GM23338 (cell line): ENCODE measurements at regions not wholly inside any gene's neighbourhood (a gene's known extent, or its start where the extent isn't known, plus 50 kb on each side); places are given as distances from the start of the nearest gene placed in this dataset.

ENCODE experiments used
- ATAC-seq: fragments of 200-7000 bp; cut with Tn5 transposase; 3 replicates; pipeline ENCODE4 v1.9.1; 2020
- DNase-seq: peaks from one replicate; pipeline ENCODE4 v3.0.0-alpha.2; 2015; ENCODE audit warnings: low spot score
- H2AFZ ChIP-seq: fragments of 200-600 bp; sonication (generic); 2 replicates; pipeline ENCODE4 v1.8.0; 2016; ENCODE audit warnings: antibody characterized with exemption, mild to moderate bottlenecking, moderate library complexity
- H3F3A ChIP-seq: fragments of 200-600 bp; sonication (generic); replicated peaks from 2 replicates; pipeline ENCODE4 v1.8.0; 2017; ENCODE audit warnings: antibody characterized with exemption, mixed run types, low read depth
- H3K27ac ChIP-seq: fragments of 200-600 bp; sonication (generic); 2 replicates; pipeline ENCODE4 v1.6.1; 2016; ENCODE audit warnings: low read depth
- H3K27me3 ChIP-seq: fragments of 200-600 bp; sonication (generic); 2 replicates; pipeline ENCODE4 v1.8.0; 2016; ENCODE audit warnings: mild to moderate bottlenecking, mixed run types, moderate library complexity; ENCODE audit not compliant: insufficient read depth
- H3K36me3 ChIP-seq: fragments of 200-600 bp; sonication (generic); 2 replicates; pipeline ENCODE4 v1.8.0; 2016; ENCODE audit warnings: mild to moderate bottlenecking; ENCODE audit not compliant: insufficient read depth
- H3K4me1 ChIP-seq: fragments of 200-600 bp; sonication (generic); 2 replicates; pipeline ENCODE4 v1.8.0; 2016; ENCODE audit warnings: mild to moderate bottlenecking, moderate library complexity; ENCODE audit not compliant: insufficient read depth
- H3K4me2 ChIP-seq: fragments of 200-600 bp; sonication (generic); 2 replicates; pipeline ENCODE4 v1.7.1; 2017; ENCODE audit warnings: mixed run types
- H3K4me3 ChIP-seq: fragments of 200-600 bp; sonication (generic); 2 replicates; pipeline ENCODE4 v1.6.1; 2016; ENCODE audit warnings: mixed run types
- H3K79me2 ChIP-seq: fragments of 200-600 bp; sonication (generic); replicated peaks from 2 replicates; pipeline ENCODE4 v1.8.0; 2017; ENCODE audit warnings: mild to moderate bottlenecking; ENCODE audit not compliant: insufficient read depth
- H3K9me2 ChIP-seq: fragments of 200-600 bp; sonication (generic); 2 replicates; pipeline ENCODE4 v1.8.0; 2017; ENCODE audit not compliant: insufficient read depth
- H4K20me1 ChIP-seq: fragments of 200-600 bp; sonication (generic); replicated peaks from 2 replicates; pipeline ENCODE4 v1.8.0; 2017; ENCODE audit warnings: mild to moderate bottlenecking; ENCODE audit not compliant: insufficient read depth
- H3K27ac Mint-ChIP-seq: 2 replicates; pipeline ENCODE4 v1.8.0; 2020; ENCODE audit warnings: inconsistent platforms, mild to moderate bottlenecking, moderate library complexity, mixed read lengths
- H3K27me3 Mint-ChIP-seq: 3 replicates; pipeline ENCODE4 v1.8.0; 2022; ENCODE audit warnings: low read depth, mild to moderate bottlenecking, moderate library complexity, mixed read lengths, inconsistent platforms; ENCODE audit not compliant: insufficient read depth, poor library complexity
- H3K36me3 Mint-ChIP-seq: 3 replicates; pipeline ENCODE4 v1.8.0; 2021; ENCODE audit warnings: low read depth, mild to moderate bottlenecking, inconsistent platforms, moderate library complexity, mixed read lengths
- H3K4me1 Mint-ChIP-seq: 3 replicates; pipeline ENCODE4 v1.8.0; 2020; ENCODE audit warnings: mild to moderate bottlenecking, inconsistent platforms, mixed read lengths
- H3K4me3 Mint-ChIP-seq: 3 replicates; pipeline ENCODE4 v1.8.0; 2021; ENCODE audit warnings: moderate library complexity, mild to moderate bottlenecking, inconsistent platforms, mixed read lengths
- H3K9me3 Mint-ChIP-seq: 3 replicates; pipeline ENCODE4 v1.8.0; 2020; ENCODE audit warnings: moderate library complexity, mild to moderate bottlenecking, inconsistent platforms, mixed read lengths
- POLR2AphosphoS5 ChIP-seq: IDR thresholded peaks from 2 replicates; pipeline ENCODE4 v1.6.1; 2016; ENCODE audit warnings: antibody characterized with exemption, low read depth
- ZNF114 ChIP-seq: fragments of 250-450 bp; sonication (Bioruptor Pico); IDR thresholded peaks from 2 replicates; pipeline ENCODE4 v1.5.0; 2020; ENCODE audit warnings: mild to moderate bottlenecking, moderate library complexity
- ZNF462 ChIP-seq: fragments of 250-450 bp; sonication (Bioruptor Pico); IDR thresholded peaks from 2 replicates; pipeline ENCODE4 v1.5.0; 2020; ENCODE audit warnings: mild to moderate bottlenecking, moderate library complexity
- TF ChIP-seq, protein P1 (sequence below), 2 experiments: fragments of 200-600 bp in 1 of 2; sonication (generic) in 1 of 2; conservative IDR thresholded peaks; 2 replicates each; pipeline versions ENCODE4 v1.5.1 to v1.6.1; 2016 to 2017; ENCODE audit warnings: antibody characterized with exemption in 2 of 2, low read depth in 2 of 2, mild to moderate bottlenecking in 2 of 2, moderate library complexity in 1 of 2
- TF ChIP-seq, protein P2 (sequence below): IDR thresholded peaks from one replicate; pipeline ENCODE4 v1.6.1; 2018; ENCODE audit warnings: antibody characterized with exemption; ENCODE audit not compliant: unreplicated experiment

GRCh38 chr3:70740872-70741271, 428.4 kb upstream of the MDFIC2 start:
- Mint-ChIP-seq H3K9me3 (no peaks in the 10 kb centered on the region), H3K27ac (no peak overlapping the region), H3K27me3 (no peaks in the 10 kb centered on the region), H3K4me1 (peaks cover 12% of the 10 kb centered on the region), H3K4me3 (no peak overlapping the region), H3K36me3 (no peaks in the 10 kb centered on the region)
- no peak for DNase-seq
- H3K36me3 ChIP-seq = no peaks in the 10 kb centered on the region
- H2AFZ ChIP-seq = no peak overlapping the region
- no peaks in the 10 kb centered on the region for H3K79me2 ChIP-seq
- no peak for ATAC-seq
- TF ChIP-seq, protein P1, sequence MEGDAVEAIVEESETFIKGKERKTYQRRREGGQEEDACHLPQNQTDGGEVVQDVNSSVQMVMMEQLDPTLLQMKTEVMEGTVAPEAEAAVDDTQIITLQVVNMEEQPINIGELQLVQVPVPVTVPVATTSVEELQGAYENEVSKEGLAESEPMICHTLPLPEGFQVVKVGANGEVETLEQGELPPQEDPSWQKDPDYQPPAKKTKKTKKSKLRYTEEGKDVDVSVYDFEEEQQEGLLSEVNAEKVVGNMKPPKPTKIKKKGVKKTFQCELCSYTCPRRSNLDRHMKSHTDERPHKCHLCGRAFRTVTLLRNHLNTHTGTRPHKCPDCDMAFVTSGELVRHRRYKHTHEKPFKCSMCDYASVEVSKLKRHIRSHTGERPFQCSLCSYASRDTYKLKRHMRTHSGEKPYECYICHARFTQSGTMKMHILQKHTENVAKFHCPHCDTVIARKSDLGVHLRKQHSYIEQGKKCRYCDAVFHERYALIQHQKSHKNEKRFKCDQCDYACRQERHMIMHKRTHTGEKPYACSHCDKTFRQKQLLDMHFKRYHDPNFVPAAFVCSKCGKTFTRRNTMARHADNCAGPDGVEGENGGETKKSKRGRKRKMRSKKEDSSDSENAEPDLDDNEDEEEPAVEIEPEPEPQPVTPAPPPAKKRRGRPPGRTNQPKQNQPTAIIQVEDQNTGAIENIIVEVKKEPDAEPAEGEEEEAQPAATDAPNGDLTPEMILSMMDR (conservative IDR thresholded peaks at IDR 0.05; ENCODE audit: low read depth in 2 of 2) = no peak
- TF ChIP-seq, protein P2, sequence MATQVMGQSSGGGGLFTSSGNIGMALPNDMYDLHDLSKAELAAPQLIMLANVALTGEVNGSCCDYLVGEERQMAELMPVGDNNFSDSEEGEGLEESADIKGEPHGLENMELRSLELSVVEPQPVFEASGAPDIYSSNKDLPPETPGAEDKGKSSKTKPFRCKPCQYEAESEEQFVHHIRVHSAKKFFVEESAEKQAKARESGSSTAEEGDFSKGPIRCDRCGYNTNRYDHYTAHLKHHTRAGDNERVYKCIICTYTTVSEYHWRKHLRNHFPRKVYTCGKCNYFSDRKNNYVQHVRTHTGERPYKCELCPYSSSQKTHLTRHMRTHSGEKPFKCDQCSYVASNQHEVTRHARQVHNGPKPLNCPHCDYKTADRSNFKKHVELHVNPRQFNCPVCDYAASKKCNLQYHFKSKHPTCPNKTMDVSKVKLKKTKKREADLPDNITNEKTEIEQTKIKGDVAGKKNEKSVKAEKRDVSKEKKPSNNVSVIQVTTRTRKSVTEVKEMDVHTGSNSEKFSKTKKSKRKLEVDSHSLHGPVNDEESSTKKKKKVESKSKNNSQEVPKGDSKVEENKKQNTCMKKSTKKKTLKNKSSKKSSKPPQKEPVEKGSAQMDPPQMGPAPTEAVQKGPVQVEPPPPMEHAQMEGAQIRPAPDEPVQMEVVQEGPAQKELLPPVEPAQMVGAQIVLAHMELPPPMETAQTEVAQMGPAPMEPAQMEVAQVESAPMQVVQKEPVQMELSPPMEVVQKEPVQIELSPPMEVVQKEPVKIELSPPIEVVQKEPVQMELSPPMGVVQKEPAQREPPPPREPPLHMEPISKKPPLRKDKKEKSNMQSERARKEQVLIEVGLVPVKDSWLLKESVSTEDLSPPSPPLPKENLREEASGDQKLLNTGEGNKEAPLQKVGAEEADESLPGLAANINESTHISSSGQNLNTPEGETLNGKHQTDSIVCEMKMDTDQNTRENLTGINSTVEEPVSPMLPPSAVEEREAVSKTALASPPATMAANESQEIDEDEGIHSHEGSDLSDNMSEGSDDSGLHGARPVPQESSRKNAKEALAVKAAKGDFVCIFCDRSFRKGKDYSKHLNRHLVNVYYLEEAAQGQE = no peak
- no peak for TF ChIP-seq ZNF114 (CRISPR knock-in tag)
- TF ChIP-seq ZNF462 = no peak
- TF ChIP-seq POLR2AphosphoS5 = no peak
- H3K9me2 ChIP-seq = no peaks in the 10 kb centered on the region
- H3K4me2 ChIP-seq = no peak overlapping the region
- H3F3A ChIP-seq = no peaks in the 10 kb centered on the region
- no peak overlapping the region for H3K27ac ChIP-seq
- no peak overlapping the region for H3K4me3 ChIP-seq
- H3K4me1 ChIP-seq = no peaks in the 10 kb centered on the region
- H4K20me1 ChIP-seq = no peaks in the 10 kb centered on the region
- H3K27me3 ChIP-seq = no peaks in the 10 kb centered on the region
